ENCODE measurements at regions not wholly inside any gene's neighbourhood (a gene's known extent, or its start where the extent isn't known, plus 50 kb on each side); places are given as distances from the start of the nearest gene placed in this dataset.

- no peak for DNase-seq
These were observed 53.1 kb upstream of the CCL1 start for GRCh38 chr17:34416116-34416515.

GRCh38 chr17:34414339-34414738 is 51.3 kb upstream of the CCL1 start:
- no peak for DNase-seq

GRCh38 chr17:34413443-34414119 is 50.5 kb upstream of the CCL1 start:
- DNase-seq: no peak

- no peak for DNase-seq
These were observed 50.0 kb upstream of the CCL1 start for GRCh38 chr17:34412965-34413441.

Data from right lung (tissue), 2 donors.